GM20000 (cell line): ENCODE measurements at regions not wholly inside any gene's neighbourhood (a gene's known extent, or its start where the extent isn't known, plus 50 kb on each side); places are given as distances from the start of the nearest gene placed in this dataset.
A peak's percentile ranks its signal among the peaks of the same experiment; 100 is the strongest.

Source experiments
- DNase-seq: peaks from one replicate; pipeline ENCODE4 v3.0.0; 2012; ENCODE audit warnings: low spot score
- TF ChIP-seq, protein P1 (sequence below): IDR thresholded peaks from 2 replicates; pipeline ENCODE4 v1.5.1; 2012; ENCODE audit warnings: mild to moderate bottlenecking, control low read depth; ENCODE audit errors: extremely low read depth, missing control alignments

DNA sequence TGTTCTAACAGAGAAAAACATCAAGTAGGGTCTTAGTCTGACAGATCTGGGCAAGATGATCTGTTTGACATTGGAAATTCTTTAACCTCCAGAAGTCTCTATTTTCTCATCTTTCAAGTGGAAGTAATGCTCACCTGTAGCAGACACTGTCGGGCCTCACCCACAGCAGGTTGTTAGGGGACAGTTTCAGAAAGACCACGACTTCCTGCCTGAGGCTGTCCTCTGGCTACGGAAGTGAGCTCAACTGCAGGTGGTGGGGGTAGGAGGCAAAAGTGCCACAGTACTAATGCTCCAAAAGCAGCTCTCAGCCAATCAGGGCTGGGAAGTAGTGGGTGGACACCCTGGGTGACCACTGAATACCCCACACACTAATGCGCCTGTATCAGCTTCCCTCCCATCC lies 111.4 kb upstream of the TOPAZ1 start:
- TF ChIP-seq, protein P1, sequence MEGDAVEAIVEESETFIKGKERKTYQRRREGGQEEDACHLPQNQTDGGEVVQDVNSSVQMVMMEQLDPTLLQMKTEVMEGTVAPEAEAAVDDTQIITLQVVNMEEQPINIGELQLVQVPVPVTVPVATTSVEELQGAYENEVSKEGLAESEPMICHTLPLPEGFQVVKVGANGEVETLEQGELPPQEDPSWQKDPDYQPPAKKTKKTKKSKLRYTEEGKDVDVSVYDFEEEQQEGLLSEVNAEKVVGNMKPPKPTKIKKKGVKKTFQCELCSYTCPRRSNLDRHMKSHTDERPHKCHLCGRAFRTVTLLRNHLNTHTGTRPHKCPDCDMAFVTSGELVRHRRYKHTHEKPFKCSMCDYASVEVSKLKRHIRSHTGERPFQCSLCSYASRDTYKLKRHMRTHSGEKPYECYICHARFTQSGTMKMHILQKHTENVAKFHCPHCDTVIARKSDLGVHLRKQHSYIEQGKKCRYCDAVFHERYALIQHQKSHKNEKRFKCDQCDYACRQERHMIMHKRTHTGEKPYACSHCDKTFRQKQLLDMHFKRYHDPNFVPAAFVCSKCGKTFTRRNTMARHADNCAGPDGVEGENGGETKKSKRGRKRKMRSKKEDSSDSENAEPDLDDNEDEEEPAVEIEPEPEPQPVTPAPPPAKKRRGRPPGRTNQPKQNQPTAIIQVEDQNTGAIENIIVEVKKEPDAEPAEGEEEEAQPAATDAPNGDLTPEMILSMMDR, result no peak
- peak; percentile 25 for DNase-seq

DNA sequence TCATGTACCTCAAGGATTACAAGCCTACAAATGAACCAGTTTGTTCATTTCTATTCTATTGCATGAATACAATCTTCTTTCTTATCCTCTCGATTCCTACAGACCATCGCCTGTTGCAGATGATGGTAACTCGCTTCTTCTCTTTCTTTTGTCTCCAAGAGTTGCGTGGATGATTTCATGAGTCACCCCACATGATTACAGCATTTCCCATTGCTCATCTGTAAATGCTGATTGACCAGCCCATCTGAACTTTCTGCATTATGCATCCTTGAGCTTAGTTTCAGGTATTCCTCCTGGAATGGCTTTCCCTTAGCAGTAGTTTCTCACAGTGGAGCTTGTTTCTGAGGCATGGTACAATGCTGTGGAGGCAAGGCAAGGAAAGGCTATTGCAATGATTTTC lies 109.6 kb upstream of the TOPAZ1 start:
- TF ChIP-seq, protein P1, result no peak
- DNase-seq, result no peak

DNA sequence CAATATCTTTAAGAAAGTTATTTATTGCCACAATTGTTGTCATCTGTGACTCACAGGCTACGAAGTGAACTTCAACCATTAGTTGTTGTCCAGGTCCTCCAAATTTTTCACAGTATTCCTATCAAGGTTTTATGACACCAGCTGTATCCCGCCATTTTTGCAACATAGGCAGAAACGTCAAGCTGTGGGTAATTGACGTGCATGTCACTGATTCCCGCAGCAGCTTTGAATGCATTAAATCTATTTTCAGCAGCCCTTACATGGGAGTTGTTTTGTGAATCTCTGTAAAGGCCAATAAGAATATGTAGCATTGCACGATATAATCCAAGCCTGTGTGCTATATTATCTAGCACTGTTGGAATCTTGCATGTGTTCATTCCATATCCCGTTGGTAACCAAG lies 109.1 kb upstream of the TOPAZ1 start:
- no peak for DNase-seq

DNA sequence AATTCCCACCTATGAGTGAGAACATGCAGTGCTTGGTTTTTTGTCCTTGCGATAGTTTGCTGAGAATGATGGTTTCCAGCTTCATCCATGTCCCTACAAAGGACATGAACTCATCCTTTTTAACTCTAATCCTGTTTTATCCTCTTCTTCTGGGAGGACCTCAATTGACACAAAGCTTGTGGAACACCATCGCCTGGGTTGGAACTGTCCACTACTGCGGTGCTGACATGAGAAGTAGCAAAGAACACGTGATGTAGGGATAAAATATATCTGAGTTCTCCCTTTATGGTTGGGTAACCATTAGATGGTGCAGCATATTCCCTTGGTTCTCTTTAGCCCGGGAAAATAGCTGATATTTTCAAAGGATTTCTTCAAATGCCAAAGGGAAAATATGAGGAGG lies 105.3 kb upstream of the TOPAZ1 start:
- no peak for DNase-seq

More for the DNA sequence above, 109.1 kb upstream of the TOPAZ1 start:
- TF ChIP-seq, protein P1, result no peak

DNA sequence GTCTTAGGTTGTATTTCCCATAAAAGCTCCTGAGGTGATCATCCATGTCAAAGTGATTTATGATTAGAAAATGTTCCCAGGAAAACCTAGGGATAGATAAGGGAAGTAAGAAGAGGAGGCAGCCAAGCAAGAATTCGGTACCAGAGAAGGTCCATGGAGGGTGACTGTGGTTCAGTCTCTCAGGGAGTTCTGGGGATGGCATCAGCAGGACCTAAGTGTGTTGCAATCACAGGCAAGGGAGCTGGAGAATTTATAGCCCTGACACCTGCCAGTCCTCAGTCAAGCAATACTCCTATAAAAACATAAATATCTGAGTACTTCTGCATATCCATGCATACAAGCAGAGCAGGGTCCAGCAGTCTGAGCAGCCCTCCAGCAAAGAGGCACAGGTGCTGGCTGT lies 95.6 kb upstream of the TOPAZ1 start:
- DNase-seq, result no peak
- TF ChIP-seq, protein P1, result no peak

More for the DNA sequence above, 105.3 kb upstream of the TOPAZ1 start:
- TF ChIP-seq, protein P1, result no peak

DNA sequence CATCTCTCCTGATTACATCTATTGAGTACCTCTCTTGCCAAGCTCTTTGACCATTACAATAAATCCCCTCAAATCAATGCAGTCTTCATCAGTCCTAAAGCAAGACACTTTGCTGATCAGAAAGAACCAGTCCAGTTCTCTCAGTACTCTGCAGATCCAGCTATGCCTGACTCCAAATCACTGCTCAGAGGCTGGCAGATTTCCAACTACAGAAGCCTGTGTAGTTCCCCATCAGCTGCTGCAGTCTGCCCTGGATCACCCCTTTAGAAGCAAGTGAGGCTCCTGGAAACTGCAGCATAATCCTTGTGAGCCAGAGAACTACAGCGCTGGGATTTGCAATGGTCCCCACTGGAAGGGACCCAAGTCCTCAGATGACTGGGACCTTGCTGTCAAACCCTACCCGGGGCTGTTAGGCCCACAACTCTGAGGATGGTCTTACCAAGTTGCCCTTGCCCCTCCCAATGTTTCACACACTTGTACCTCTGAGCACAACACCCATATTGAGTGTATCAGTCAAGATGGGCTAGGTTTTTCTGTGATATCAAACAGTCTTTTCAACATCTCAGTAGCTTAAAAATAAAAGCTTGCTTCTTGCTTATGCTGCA lies 81.9 kb upstream of the TOPAZ1 start:
- TF ChIP-seq, protein P1, result no peak
- DNase-seq, result no peak

DNA sequence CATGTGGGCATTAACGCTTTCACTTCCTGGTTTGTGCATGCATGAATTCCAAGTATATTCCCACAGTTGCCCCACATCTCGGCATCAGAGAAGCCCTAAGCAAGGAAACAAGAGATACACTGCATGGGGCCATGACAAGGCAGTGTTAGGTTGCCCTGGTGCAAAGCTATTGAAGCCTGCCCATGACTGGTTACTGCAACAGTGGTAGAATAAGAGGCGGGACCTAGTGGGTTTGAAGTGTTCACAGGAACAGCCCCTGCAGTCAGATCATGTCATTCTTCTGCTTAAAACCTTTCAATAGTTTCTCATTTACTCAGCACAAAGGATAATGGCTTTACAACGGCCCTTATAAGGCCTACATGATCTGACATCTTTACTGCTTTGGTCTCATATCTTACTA lies 80.9 kb upstream of the TOPAZ1 start:
- TF ChIP-seq, protein P1, result no peak
- no peak for DNase-seq
